ENCODE measurements at regions not wholly inside any gene's neighbourhood (a gene's known extent, or its start where the extent isn't known, plus 50 kb on each side); places are given as distances from the start of the nearest gene placed in this dataset.

GRCh38 chr9:102072059-102072764, 333.8 kb upstream of the GRIN3A start:
- TF ChIP-seq CTCF (IDR thresholded peaks at IDR 0.05) (no peak), ZFX (IDR thresholded peaks at IDR 0.05; ENCODE audit: borderline replicate concordance) (no peak)
